ENCODE measurements at regions not wholly inside any gene's neighbourhood (a gene's known extent, or its start where the extent isn't known, plus 50 kb on each side); places are given as distances from the start of the nearest gene placed in this dataset.
"Not testable (repeated sequence)": the region's sequence is repeated elsewhere in the genome, so short reads cannot be mapped to it uniquely, and the experiment has no call there.

GRCh38 chr5:60488466-60489130 lies 211.4 kb downstream of the DEPDC1B start:
- no peak for DNase-seq (ENCODE audit: low read depth in 2 of 2)

GRCh38 chr5:60487885-60488442 lies 212.0 kb downstream of the DEPDC1B start:
- no peak for DNase-seq (ENCODE audit: low read depth in 2 of 2)

- DNase-seq (ENCODE audit: low read depth in 2 of 2) = no peak
These were observed 212.5 kb downstream of the DEPDC1B start for GRCh38 chr5:60487476-60487875.

- DNase-seq (ENCODE audit: low read depth in 2 of 2) = no peak
These were observed 214.6 kb downstream of the DEPDC1B start for GRCh38 chr5:60485361-60485760.

GRCh38 chr5:60483050-60483449 lies 216.9 kb downstream of the DEPDC1B start:
- DNase-seq (ENCODE audit: low read depth in 2 of 2) = no peak

- DNase-seq (ENCODE audit: low read depth in 2 of 2) = no peak
These were observed 217.7 kb downstream of the DEPDC1B start for GRCh38 chr5:60482301-60482700.

- DNase-seq (ENCODE audit: low read depth in 2 of 2) = no peak
These were observed 220.4 kb downstream of the DEPDC1B start for GRCh38 chr5:60479542-60479941.

- DNase-seq (ENCODE audit: low read depth in 2 of 2) = no peak
These were observed 222.1 kb downstream of the DEPDC1B start for GRCh38 chr5:60477849-60478248.

- no peak for DNase-seq (ENCODE audit: low read depth in 2 of 2)
These were observed 226.3 kb downstream of the DEPDC1B start for GRCh38 chr5:60473654-60474053.

GRCh38 chr5:60473027-60473426 lies 226.9 kb downstream of the DEPDC1B start:
- not testable (repeated sequence) for DNase-seq (ENCODE audit: low read depth in 2 of 2)

- DNase-seq (ENCODE audit: low read depth in 2 of 2) = no peak
These were observed 229.1 kb downstream of the DEPDC1B start for GRCh38 chr5:60470881-60471280.

GRCh38 chr5:60469286-60469685 lies 230.7 kb downstream of the DEPDC1B start:
- no peak for DNase-seq (ENCODE audit: low read depth in 2 of 2)

GRCh38 chr5:60463179-60463868 lies 236.6 kb downstream of the DEPDC1B start:
- no peak for DNase-seq (ENCODE audit: low read depth in 2 of 2)

- no peak for DNase-seq (ENCODE audit: low read depth in 2 of 2)
These were observed 241.3 kb downstream of the DEPDC1B start for GRCh38 chr5:60458666-60459065.

GRCh38 chr5:60457233-60457632 lies 242.7 kb downstream of the DEPDC1B start:
- DNase-seq (ENCODE audit: low read depth in 2 of 2) = no peak

- DNase-seq (ENCODE audit: low read depth in 2 of 2) = no peak
These were observed 244.4 kb downstream of the DEPDC1B start for GRCh38 chr5:60455589-60455988.

- DNase-seq (ENCODE audit: low read depth in 2 of 2) = not testable (repeated sequence)
These were observed 245.7 kb downstream of the DEPDC1B start for GRCh38 chr5:60454277-60454676.

GRCh38 chr5:60453186-60453976 lies 246.6 kb downstream of the DEPDC1B start:
- no peak for DNase-seq (ENCODE audit: low read depth in 2 of 2)

GRCh38 chr5:60448600-60448999 lies 251.4 kb downstream of the DEPDC1B start:
- no peak for DNase-seq (ENCODE audit: low read depth in 2 of 2)

- DNase-seq (ENCODE audit: low read depth in 2 of 2) = no peak
These were observed 252.5 kb downstream of the DEPDC1B start for GRCh38 chr5:60447488-60447920.

- DNase-seq (ENCODE audit: low read depth in 2 of 2) = no peak
These were observed 253.0 kb downstream of the DEPDC1B start for GRCh38 chr5:60446917-60447316.

GRCh38 chr5:60445921-60446320 lies 254.0 kb downstream of the DEPDC1B start:
- no peak for DNase-seq (ENCODE audit: low read depth in 2 of 2)
